ENCODE measurements at regions not wholly inside any gene's neighbourhood (a gene's known extent, or its start where the extent isn't known, plus 50 kb on each side); places are given as distances from the start of the nearest gene placed in this dataset.

- no peak for DNase-seq (ENCODE audit: low read depth)
- no peak overlapping the region for H3K4me3 ChIP-seq (ENCODE audit: low read depth, low read length)
- no peak for TF ChIP-seq CTCF (conservative IDR thresholded peaks at IDR 0.05; ENCODE audit: low read depth, low read length)
Measured at GRCh38 chr10:64635906-64636305, 1114.7 kb downstream of the REEP3 start.

- no peak for TF ChIP-seq CTCF (conservative IDR thresholded peaks at IDR 0.05; ENCODE audit: low read depth, low read length)
- DNase-seq (ENCODE audit: low read depth), result no peak
- no peak overlapping the region for H3K4me3 ChIP-seq (ENCODE audit: low read depth, low read length)
Measured at GRCh38 chr10:64636461-64636860, 1115.3 kb downstream of the REEP3 start.

GRCh38 chr10:64637939-64638338 is 1116.7 kb downstream of the REEP3 start:
- H3K4me3 ChIP-seq (ENCODE audit: low read depth, low read length), result no peak overlapping the region
- DNase-seq (ENCODE audit: low read depth), result no peak
- no peak for TF ChIP-seq CTCF (conservative IDR thresholded peaks at IDR 0.05; ENCODE audit: low read depth, low read length)

GRCh38 chr10:64648915-64649314 is 1127.7 kb downstream of the REEP3 start:
- no peak overlapping the region for H3K4me3 ChIP-seq (ENCODE audit: low read depth, low read length)
- peak; percentile 26 for TF ChIP-seq CTCF (conservative IDR thresholded peaks at IDR 0.05; ENCODE audit: low read depth, low read length)
- DNase-seq (ENCODE audit: low read depth), result no peak

GRCh38 chr10:64658528-64658927 is 1137.3 kb downstream of the REEP3 start:
- DNase-seq (ENCODE audit: low read depth), result no peak
- TF ChIP-seq CTCF (conservative IDR thresholded peaks at IDR 0.05; ENCODE audit: low read depth, low read length), result no peak
- H3K4me3 ChIP-seq (ENCODE audit: low read depth, low read length), result no peak overlapping the region

GRCh38 chr10:64659311-64659710 is 1138.1 kb downstream of the REEP3 start:
- H3K4me3 ChIP-seq (ENCODE audit: low read depth, low read length), result no peak overlapping the region
- TF ChIP-seq CTCF (conservative IDR thresholded peaks at IDR 0.05; ENCODE audit: low read depth, low read length), result no peak
- no peak for DNase-seq (ENCODE audit: low read depth)

- DNase-seq (ENCODE audit: low read depth), result peak; percentile 70
- TF ChIP-seq CTCF (conservative IDR thresholded peaks at IDR 0.05; ENCODE audit: low read depth, low read length), result no peak
- H3K4me3 ChIP-seq (ENCODE audit: low read depth, low read length), result no peak overlapping the region
Measured at GRCh38 chr10:64682043-64682442, 1160.8 kb downstream of the REEP3 start.

All from epithelial cell of proximal tubule (primary cell).